ENCODE measurements at regions not wholly inside any gene's neighbourhood (a gene's known extent, or its start where the extent isn't known, plus 50 kb on each side); places are given as distances from the start of the nearest gene placed in this dataset.
A peak's percentile ranks its signal among the peaks of the same experiment; 100 is the strongest.
"Not testable (repeated sequence)": the region's sequence is repeated elsewhere in the genome, so short reads cannot be mapped to it uniquely, and the experiment has no call there.

- H3K27ac Mint-ChIP-seq; H3K4me3 ChIP-seq (ENCODE audit: low read depth, low read length); H3K4me3 Mint-ChIP-seq; ATAC-seq (ENCODE audit: low read depth in 2 of 2); H3K27me3 Mint-ChIP-seq; DNase-seq; H3K4me1 Mint-ChIP-seq; H3K4me1 ChIP-seq (ENCODE audit: control insufficient read depth, insufficient read depth, low read length, poor library complexity, severe bottlenecking); H3K9me3 Mint-ChIP-seq; H3K27ac ChIP-seq (ENCODE audit: insufficient read depth, low read length, poor library complexity, severe bottlenecking); H3K36me3 Mint-ChIP-seq; H3K36me3 ChIP-seq (ENCODE audit: control insufficient read depth, insufficient read depth, low read length); H3K27me3 ChIP-seq (ENCODE audit: control insufficient read depth, insufficient read depth, low read length): not testable (repeated sequence)
- peaks cover 28 to 62% of the 10 kb centered on the region in 2 experiments for H3K9me3 ChIP-seq (ENCODE audit: control insufficient read depth in 2 of 2, low read length in 2 of 2)
Observed at GRCh38 chr21:10427277-10427676, 94.1 kb upstream of the TPTE start.

GRCh38 chr21:10428981-10429534 lies 92.3 kb upstream of the TPTE start:
- H3K4me3 Mint-ChIP-seq; H3K4me3 ChIP-seq (ENCODE audit: low read depth, low read length); ATAC-seq (ENCODE audit: low read depth in 2 of 2); H3K27me3 ChIP-seq (ENCODE audit: control insufficient read depth, insufficient read depth, low read length); H3K27ac ChIP-seq (ENCODE audit: insufficient read depth, low read length, poor library complexity, severe bottlenecking); H3K4me1 Mint-ChIP-seq; H3K27me3 Mint-ChIP-seq; H3K36me3 ChIP-seq (ENCODE audit: control insufficient read depth, insufficient read depth, low read length); H3K9me3 Mint-ChIP-seq; DNase-seq; H3K4me1 ChIP-seq (ENCODE audit: control insufficient read depth, insufficient read depth, low read length, poor library complexity, severe bottlenecking); H3K36me3 Mint-ChIP-seq; H3K27ac Mint-ChIP-seq: not testable (repeated sequence)
- H3K9me3 ChIP-seq (ENCODE audit: control insufficient read depth in 2 of 2, low read length in 2 of 2): peaks cover 28 to 64% of the 10 kb centered on the region in 2 experiments

- H3K36me3 Mint-ChIP-seq: no peaks in the 10 kb centered on the region
Observed at GRCh38 chr21:10430005-10430404, 91.4 kb upstream of the TPTE start.

GRCh38 chr21:10431995-10432394 lies 89.4 kb upstream of the TPTE start:
- H3K4me3 ChIP-seq (ENCODE audit: low read depth, low read length); H3K27ac ChIP-seq (ENCODE audit: insufficient read depth, low read length, poor library complexity, severe bottlenecking); H3K27ac Mint-ChIP-seq; H3K4me1 Mint-ChIP-seq; H3K36me3 ChIP-seq (ENCODE audit: control insufficient read depth, insufficient read depth, low read length); H3K4me3 Mint-ChIP-seq; DNase-seq; H3K36me3 Mint-ChIP-seq; H3K27me3 ChIP-seq (ENCODE audit: control insufficient read depth, insufficient read depth, low read length); H3K27me3 Mint-ChIP-seq; H3K4me1 ChIP-seq (ENCODE audit: control insufficient read depth, insufficient read depth, low read length, poor library complexity, severe bottlenecking); H3K9me3 Mint-ChIP-seq; ATAC-seq (ENCODE audit: low read depth in 2 of 2): not testable (repeated sequence)
- H3K9me3 ChIP-seq (ENCODE audit: control insufficient read depth in 2 of 2, low read length in 2 of 2): peaks cover 22 to 50% of the 10 kb centered on the region in 2 experiments

More at GRCh38 chr21:10430005-10430404, 91.4 kb upstream of the TPTE start:
- Histone ChIP-seq H3K36me3 (ENCODE audit: control insufficient read depth, insufficient read depth, low read length) (no peaks in the 10 kb centered on the region), H3K9me3 (ENCODE audit: control insufficient read depth in 2 of 2, low read length in 2 of 2) (peaks cover 28 to 58% of the 10 kb centered on the region in 2 experiments), H3K27me3 (ENCODE audit: control insufficient read depth, insufficient read depth, low read length) (no peaks in the 10 kb centered on the region), H3K4me1 (ENCODE audit: control insufficient read depth, insufficient read depth, low read length, poor library complexity, severe bottlenecking) (no peaks in the 10 kb centered on the region), H3K27ac (ENCODE audit: insufficient read depth, low read length, poor library complexity, severe bottlenecking) (no peak overlapping the region), H3K4me3 (ENCODE audit: low read depth, low read length) (no peak overlapping the region)
- Mint-ChIP-seq H3K27me3 (no peaks in the 10 kb centered on the region), H3K27ac (no peak overlapping the region), H3K4me3 (no peak overlapping the region), H3K4me1 (no peaks in the 10 kb centered on the region), H3K9me3 (peaks cover 0 to 3% (median 0%) of the 10 kb centered on the region in 7 donors)
- ATAC-seq (ENCODE audit: low read depth in 2 of 2) (no peak), DNase-seq (no peak)

GRCh38 chr21:10432456-10432855 lies 88.9 kb upstream of the TPTE start:
- not testable (repeated sequence) for H3K9me3 Mint-ChIP-seq; H3K36me3 Mint-ChIP-seq; H3K4me3 ChIP-seq (ENCODE audit: low read depth, low read length); H3K27me3 Mint-ChIP-seq; H3K4me1 ChIP-seq (ENCODE audit: control insufficient read depth, insufficient read depth, low read length, poor library complexity, severe bottlenecking); H3K27me3 ChIP-seq (ENCODE audit: control insufficient read depth, insufficient read depth, low read length); H3K27ac Mint-ChIP-seq; DNase-seq; ATAC-seq (ENCODE audit: low read depth in 2 of 2); H3K4me3 Mint-ChIP-seq; H3K4me1 Mint-ChIP-seq; H3K36me3 ChIP-seq (ENCODE audit: control insufficient read depth, insufficient read depth, low read length); H3K27ac ChIP-seq (ENCODE audit: insufficient read depth, low read length, poor library complexity, severe bottlenecking)
- peaks cover 17 to 46% of the 10 kb centered on the region in 2 experiments for H3K9me3 ChIP-seq (ENCODE audit: control insufficient read depth in 2 of 2, low read length in 2 of 2)

GRCh38 chr21:10437977-10438376 lies 83.4 kb upstream of the TPTE start:
- H3K27me3 Mint-ChIP-seq; DNase-seq; H3K36me3 ChIP-seq (ENCODE audit: control insufficient read depth, insufficient read depth, low read length); H3K27ac Mint-ChIP-seq; H3K27ac ChIP-seq (ENCODE audit: insufficient read depth, low read length, poor library complexity, severe bottlenecking); H3K36me3 Mint-ChIP-seq; H3K27me3 ChIP-seq (ENCODE audit: control insufficient read depth, insufficient read depth, low read length); H3K4me3 ChIP-seq (ENCODE audit: low read depth, low read length); H3K4me1 Mint-ChIP-seq; H3K4me1 ChIP-seq (ENCODE audit: control insufficient read depth, insufficient read depth, low read length, poor library complexity, severe bottlenecking); ATAC-seq (ENCODE audit: low read depth in 2 of 2); H3K9me3 Mint-ChIP-seq; H3K4me3 Mint-ChIP-seq: not testable (repeated sequence)
- peaks cover 13% of the 10 kb centered on the region in 2 experiments for H3K9me3 ChIP-seq (ENCODE audit: control insufficient read depth in 2 of 2, low read length in 2 of 2)

- H3K4me3 ChIP-seq (ENCODE audit: low read depth, low read length); H3K36me3 ChIP-seq (ENCODE audit: control insufficient read depth, insufficient read depth, low read length); DNase-seq; H3K4me3 Mint-ChIP-seq; H3K36me3 Mint-ChIP-seq; H3K27ac Mint-ChIP-seq; H3K4me1 ChIP-seq (ENCODE audit: control insufficient read depth, insufficient read depth, low read length, poor library complexity, severe bottlenecking); H3K27ac ChIP-seq (ENCODE audit: insufficient read depth, low read length, poor library complexity, severe bottlenecking); H3K27me3 ChIP-seq (ENCODE audit: control insufficient read depth, insufficient read depth, low read length); H3K4me1 Mint-ChIP-seq; H3K27me3 Mint-ChIP-seq: not testable (repeated sequence)
- H3K9me3 ChIP-seq (ENCODE audit: control insufficient read depth in 2 of 2, low read length in 2 of 2): peaks cover 15 to 16% of the 10 kb centered on the region in 2 experiments
- peaks cover 0 to 18% (median 4%) of the 10 kb centered on the region in 7 donors for H3K9me3 Mint-ChIP-seq
- peak; percentile 17 to 26 for ATAC-seq (ENCODE audit: low read depth in 2 of 2)
Observed at GRCh38 chr21:10440639-10441038, 80.7 kb upstream of the TPTE start.

- not testable (repeated sequence) for H3K27me3 Mint-ChIP-seq; H3K27ac ChIP-seq (ENCODE audit: insufficient read depth, low read length, poor library complexity, severe bottlenecking); H3K36me3 Mint-ChIP-seq; H3K4me3 ChIP-seq (ENCODE audit: low read depth, low read length); DNase-seq; H3K27me3 ChIP-seq (ENCODE audit: control insufficient read depth, insufficient read depth, low read length); H3K27ac Mint-ChIP-seq; H3K4me3 Mint-ChIP-seq; ATAC-seq (ENCODE audit: low read depth in 2 of 2); H3K36me3 ChIP-seq (ENCODE audit: control insufficient read depth, insufficient read depth, low read length); H3K4me1 Mint-ChIP-seq; H3K4me1 ChIP-seq (ENCODE audit: control insufficient read depth, insufficient read depth, low read length, poor library complexity, severe bottlenecking)
- peaks cover 17 to 18% of the 10 kb centered on the region in 2 experiments for H3K9me3 ChIP-seq (ENCODE audit: control insufficient read depth in 2 of 2, low read length in 2 of 2)
- H3K9me3 Mint-ChIP-seq: peaks cover 0 to 22% (median 5%) of the 10 kb centered on the region in 7 donors
Observed at GRCh38 chr21:10442018-10442417, 79.4 kb upstream of the TPTE start.

Data from CD4-positive, CD25-positive, alpha-beta regulatory T cell (primary cell).